Ishikawa (cell line): ENCODE measurements at regions not wholly inside any gene's neighbourhood (a gene's known extent, or its start where the extent isn't known, plus 50 kb on each side); places are given as distances from the start of the nearest gene placed in this dataset.

Experiments
- CEBPB ChIP-seq: IDR thresholded peaks from 2 replicates; pipeline ENCODE4 v1.6.1; 2012
- CREB1 ChIP-seq: IDR thresholded peaks from 2 replicates; pipeline ENCODE4 v1.6.1; 2012; ENCODE audit warnings: low read depth
- EGR1 ChIP-seq: IDR thresholded peaks from 2 replicates; pipeline ENCODE4 v1.6.1; 2012
- EP300 ChIP-seq: IDR thresholded peaks from 2 replicates; pipeline ENCODE4 v1.6.1; 2012; ENCODE audit warnings: borderline replicate concordance
- FOXM1 ChIP-seq: IDR thresholded peaks from 2 replicates; pipeline ENCODE4 v1.6.1; 2012; ENCODE audit warnings: low read depth, borderline replicate concordance
- MAX ChIP-seq: IDR thresholded peaks from 2 replicates; pipeline ENCODE4 v1.6.1; 2012
- NFIC ChIP-seq: IDR thresholded peaks from 2 replicates; pipeline ENCODE4 v1.6.1; 2012
- RAD21 ChIP-seq: IDR thresholded peaks from 2 replicates; pipeline ENCODE4 v1.6.1; 2012; ENCODE audit warnings: low read depth
- REST ChIP-seq: IDR thresholded peaks from 2 replicates; pipeline ENCODE4 v1.6.1; 2012; ENCODE audit warnings: low read depth, mild to moderate bottlenecking
- TAF1 ChIP-seq: IDR thresholded peaks from 2 replicates; pipeline ENCODE4 v1.6.1; 2012; ENCODE audit warnings: low read depth, mild to moderate bottlenecking
- TCF12 ChIP-seq: IDR thresholded peaks from 2 replicates; pipeline ENCODE4 v1.6.1; 2012; ENCODE audit warnings: low read depth
- TEAD4 ChIP-seq: IDR thresholded peaks from 2 replicates; pipeline ENCODE4 v1.6.1; 2012
- USF1 ChIP-seq: IDR thresholded peaks from 2 replicates; pipeline ENCODE4 v1.6.1; 2012
- YY1 ChIP-seq: IDR thresholded peaks from 2 replicates; pipeline ENCODE4 v1.6.1; 2012; ENCODE audit warnings: low read depth
- ZBTB7A ChIP-seq: IDR thresholded peaks from 2 replicates; pipeline ENCODE4 v1.6.1; 2012; ENCODE audit warnings: low read depth

- TF ChIP-seq TAF1 (no peak), RAD21 (no peak), TEAD4 (no peak), REST (no peak), MAX (no peak), EGR1 (no peak), FOXM1 (no peak)
These were observed 1323.4 kb downstream of the C4orf33 start for GRCh38 chr4:130419211-130419975.

GRCh38 chr4:130422261-130422660 is 1326.3 kb downstream of the C4orf33 start:
- TF ChIP-seq REST (no peak), CEBPB (no peak), CREB1 (no peak), FOXM1 (no peak), TAF1 (no peak), YY1 (no peak), USF1 (no peak), EGR1 (no peak), ZBTB7A (no peak), EP300 (no peak), TCF12 (no peak), TEAD4 (no peak), MAX (no peak), NFIC (no peak), RAD21 (no peak)

- TF ChIP-seq REST (no peak), TAF1 (no peak), TCF12 (no peak), TEAD4 (no peak), ZBTB7A (no peak), CREB1 (no peak), EGR1 (no peak), FOXM1 (no peak), NFIC (no peak), EP300 (no peak), YY1 (no peak), USF1 (no peak), MAX (no peak), RAD21 (no peak), CEBPB (no peak)
These were observed 1328.3 kb downstream of the C4orf33 start for GRCh38 chr4:130424211-130424610.

GRCh38 chr4:130432289-130432688 is 1336.3 kb downstream of the C4orf33 start:
- TF ChIP-seq USF1 = no peak
- TF ChIP-seq NFIC = no peak
- no peak for TF ChIP-seq EP300
- no peak for TF ChIP-seq YY1
- no peak for TF ChIP-seq FOXM1
- TF ChIP-seq EGR1 = no peak
- TF ChIP-seq MAX = no peak
- no peak for TF ChIP-seq ZBTB7A
- no peak for TF ChIP-seq TEAD4
- no peak for TF ChIP-seq RAD21
- TF ChIP-seq TCF12 = no peak
- TF ChIP-seq CEBPB = no peak
- no peak for TF ChIP-seq CREB1
- TF ChIP-seq REST = no peak
- TF ChIP-seq TAF1 = no peak
